HCEC 1CT (cell line): ENCODE measurements at regions not wholly inside any gene's neighbourhood (a gene's known extent, or its start where the extent isn't known, plus 50 kb on each side); places are given as distances from the start of the nearest gene placed in this dataset.
"Not testable (repeated sequence)": the region's sequence is repeated elsewhere in the genome, so short reads cannot be mapped to it uniquely, and the experiment has no call there.

Experiments
- DNase-seq: peaks from one replicate; pipeline ENCODE4 v3.0.0-alpha.2; 2017

GRCh38 chr5:21274361-21274760 lies 1286.4 kb upstream of the CDH18 start:
- DNase-seq = not testable (repeated sequence)

- DNase-seq = peak; percentile 86
Observed at GRCh38 chr5:21263361-21263760, 1275.4 kb upstream of the CDH18 start.

- no peak for DNase-seq
Observed at GRCh38 chr5:21254161-21254560, 1266.2 kb upstream of the CDH18 start.

- no peak for DNase-seq
Observed at GRCh38 chr5:21244982-21245381, 1257.0 kb upstream of the CDH18 start.

- DNase-seq = no peak
Observed at GRCh38 chr5:21238786-21239185, 1250.8 kb upstream of the CDH18 start.

GRCh38 chr5:21237461-21237860 lies 1249.5 kb upstream of the CDH18 start:
- peak; percentile 42 for DNase-seq

GRCh38 chr5:21236971-21237427 lies 1249.0 kb upstream of the CDH18 start:
- peak; percentile 78 for DNase-seq

- peak; percentile 49 for DNase-seq
Observed at GRCh38 chr5:21236104-21236503, 1248.1 kb upstream of the CDH18 start.

- DNase-seq = no peak
Observed at GRCh38 chr5:21225223-21226064, 1237.4 kb upstream of the CDH18 start.

- DNase-seq = no peak
Observed at GRCh38 chr5:21221616-21222015, 1233.6 kb upstream of the CDH18 start.

- DNase-seq = no peak
Observed at GRCh38 chr5:21219966-21220365, 1232.0 kb upstream of the CDH18 start.

GRCh38 chr5:21219251-21219650 lies 1231.3 kb upstream of the CDH18 start:
- peak; percentile 60 for DNase-seq

GRCh38 chr5:21212026-21212425 lies 1224.0 kb upstream of the CDH18 start:
- DNase-seq = no peak

GRCh38 chr5:21209409-21209808 lies 1221.4 kb upstream of the CDH18 start:
- DNase-seq = no peak

- DNase-seq = no peak
Observed at GRCh38 chr5:21199087-21199486, 1211.1 kb upstream of the CDH18 start.

GRCh38 chr5:21195145-21195544 lies 1207.1 kb upstream of the CDH18 start:
- peak; percentile 38 for DNase-seq

GRCh38 chr5:21185536-21185935 lies 1197.5 kb upstream of the CDH18 start:
- no peak for DNase-seq

GRCh38 chr5:21184581-21184980 lies 1196.6 kb upstream of the CDH18 start:
- DNase-seq = no peak

- DNase-seq = no peak
Observed at GRCh38 chr5:21181609-21182125, 1193.7 kb upstream of the CDH18 start.

- DNase-seq = peak; percentile 65
Observed at GRCh38 chr5:21173526-21173925, 1185.5 kb upstream of the CDH18 start.

- DNase-seq = peak; percentile 26
Observed at GRCh38 chr5:21173036-21173435, 1185.0 kb upstream of the CDH18 start.

GRCh38 chr5:21171038-21171437 lies 1183.0 kb upstream of the CDH18 start:
- no peak for DNase-seq

GRCh38 chr5:21168557-21168956 lies 1180.6 kb upstream of the CDH18 start:
- DNase-seq = no peak

GRCh38 chr5:21165344-21165743 lies 1177.3 kb upstream of the CDH18 start:
- no peak for DNase-seq

- DNase-seq = no peak
Observed at GRCh38 chr5:21164425-21164824, 1176.4 kb upstream of the CDH18 start.
